ENCODE measurements at regions not wholly inside any gene's neighbourhood (a gene's known extent, or its start where the extent isn't known, plus 50 kb on each side); places are given as distances from the start of the nearest gene placed in this dataset.

DNA sequence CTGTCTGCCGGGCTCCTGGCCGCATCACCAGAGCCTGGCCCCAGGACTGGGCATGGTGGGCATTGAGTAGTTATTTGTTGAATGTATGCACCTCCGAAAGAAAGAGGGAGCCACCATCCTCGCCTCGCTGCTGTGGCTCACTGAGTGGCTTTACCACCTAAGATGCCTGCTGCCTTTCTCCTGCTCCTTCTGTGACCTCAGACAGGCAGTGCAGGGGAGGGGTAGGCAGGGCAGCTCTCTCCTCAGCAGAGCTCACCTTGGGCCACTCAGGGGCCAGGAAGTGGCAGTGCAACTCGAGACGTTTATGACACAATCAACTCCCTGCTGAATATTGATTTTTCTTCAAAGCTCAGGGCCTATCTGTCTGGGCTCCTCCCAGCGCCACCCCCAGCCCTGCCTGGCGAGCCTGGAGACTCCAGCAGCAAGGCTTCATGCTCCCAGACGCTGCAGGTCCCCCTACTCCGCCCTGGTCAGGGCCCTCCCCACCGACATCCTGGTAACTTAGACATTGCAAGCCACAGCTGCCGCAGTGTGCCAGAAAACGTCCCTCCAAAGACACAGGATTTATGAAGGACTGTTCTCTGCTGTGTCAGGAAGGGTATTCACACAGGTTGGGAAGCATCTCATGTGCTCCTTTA is 84.3 kb upstream of the DIO3 start (continued):
- TF ChIP-seq, protein P1, sequence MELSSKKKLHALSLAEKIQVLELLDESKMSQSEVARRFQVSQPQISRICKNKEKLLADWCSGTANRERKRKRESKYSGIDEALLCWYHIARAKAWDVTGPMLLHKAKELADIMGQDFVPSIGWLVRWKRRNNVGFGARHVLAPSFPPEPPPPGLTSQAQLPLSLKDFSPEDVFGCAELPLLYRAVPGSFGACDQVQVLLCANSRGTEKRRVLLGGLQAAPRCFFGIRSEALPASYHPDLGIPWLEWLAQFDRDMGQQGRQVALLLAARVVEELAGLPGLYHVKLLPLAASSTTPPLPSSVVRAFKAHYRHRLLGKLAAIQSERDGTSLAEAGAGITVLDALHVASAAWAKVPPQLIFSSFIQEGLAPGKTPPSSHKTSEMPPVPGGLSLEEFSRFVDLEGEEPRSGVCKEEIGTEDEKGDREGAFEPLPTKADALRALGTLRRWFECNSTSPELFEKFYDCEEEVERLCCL (CRISPR knock-in tag; IDR thresholded peaks at IDR 0.05; ENCODE audit: borderline replicate concordance): no peak
- no peak for TF ChIP-seq ZFX (CRISPR knock-in tag; IDR thresholded peaks at IDR 0.05; ENCODE audit: low read depth)
- TF ChIP-seq, protein P2, sequence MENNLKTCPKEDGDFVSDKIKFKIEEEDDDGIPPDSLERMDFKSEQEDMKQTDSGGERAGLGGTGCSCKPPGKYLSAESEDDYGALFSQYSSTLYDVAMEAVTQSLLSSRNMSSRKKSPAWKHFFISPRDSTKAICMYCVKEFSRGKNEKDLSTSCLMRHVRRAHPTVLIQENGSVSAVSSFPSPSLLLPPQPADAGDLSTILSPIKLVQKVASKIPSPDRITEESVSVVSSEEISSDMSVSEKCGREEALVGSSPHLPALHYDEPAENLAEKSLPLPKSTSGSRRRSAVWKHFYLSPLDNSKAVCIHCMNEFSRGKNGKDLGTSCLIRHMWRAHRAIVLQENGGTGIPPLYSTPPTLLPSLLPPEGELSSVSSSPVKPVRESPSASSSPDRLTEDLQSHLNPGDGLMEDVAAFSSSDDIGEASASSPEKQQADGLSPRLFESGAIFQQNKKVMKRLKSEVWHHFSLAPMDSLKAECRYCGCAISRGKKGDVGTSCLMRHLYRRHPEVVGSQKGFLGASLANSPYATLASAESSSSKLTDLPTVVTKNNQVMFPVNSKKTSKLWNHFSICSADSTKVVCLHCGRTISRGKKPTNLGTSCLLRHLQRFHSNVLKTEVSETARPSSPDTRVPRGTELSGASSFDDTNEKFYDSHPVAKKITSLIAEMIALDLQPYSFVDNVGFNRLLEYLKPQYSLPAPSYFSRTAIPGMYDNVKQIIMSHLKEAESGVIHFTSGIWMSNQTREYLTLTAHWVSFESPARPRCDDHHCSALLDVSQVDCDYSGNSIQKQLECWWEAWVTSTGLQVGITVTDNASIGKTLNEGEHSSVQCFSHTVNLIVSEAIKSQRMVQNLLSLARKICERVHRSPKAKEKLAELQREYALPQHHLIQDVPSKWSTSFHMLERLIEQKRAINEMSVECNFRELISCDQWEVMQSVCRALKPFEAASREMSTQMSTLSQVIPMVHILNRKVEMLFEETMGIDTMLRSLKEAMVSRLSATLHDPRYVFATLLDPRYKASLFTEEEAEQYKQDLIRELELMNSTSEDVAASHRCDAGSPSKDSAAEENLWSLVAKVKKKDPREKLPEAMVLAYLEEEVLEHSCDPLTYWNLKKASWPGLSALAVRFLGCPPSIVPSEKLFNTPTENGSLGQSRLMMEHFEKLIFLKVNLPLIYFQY (CRISPR knock-in tag; IDR thresholded peaks at IDR 0.05; ENCODE audit: borderline replicate concordance): no peak
- TF ChIP-seq, protein P3, sequence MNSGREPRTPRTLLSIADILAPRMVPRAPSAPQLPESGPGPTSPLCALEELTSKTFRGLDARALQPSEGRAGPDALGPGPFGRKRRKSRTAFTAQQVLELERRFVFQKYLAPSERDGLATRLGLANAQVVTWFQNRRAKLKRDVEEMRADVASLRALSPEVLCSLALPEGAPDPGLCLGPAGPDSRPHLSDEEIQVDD (CRISPR knock-in tag; IDR thresholded peaks at IDR 0.05; ENCODE audit: borderline replicate concordance): no peak
- TF ChIP-seq MIXL1 (CRISPR knock-in tag; IDR thresholded peaks at IDR 0.05): no peak
- no peak for TF ChIP-seq ZSCAN30 (CRISPR knock-in tag; IDR thresholded peaks at IDR 0.05)
- no peak for TF ChIP-seq ZNF883 (CRISPR knock-in tag; IDR thresholded peaks at IDR 0.05; ENCODE audit: not compliant biosample characterization)
- no peak for TF ChIP-seq RAD51 (IDR thresholded peaks at IDR 0.05; ENCODE audit: borderline replicate concordance)
- no peak for TF ChIP-seq NFYC (CRISPR knock-in tag; IDR thresholded peaks at IDR 0.05)
- no peak for TF ChIP-seq PTBP1 (IDR thresholded peaks at IDR 0.05; ENCODE audit: low read depth, low read length, poor library complexity, severe bottlenecking)
- TF ChIP-seq, protein P4, sequence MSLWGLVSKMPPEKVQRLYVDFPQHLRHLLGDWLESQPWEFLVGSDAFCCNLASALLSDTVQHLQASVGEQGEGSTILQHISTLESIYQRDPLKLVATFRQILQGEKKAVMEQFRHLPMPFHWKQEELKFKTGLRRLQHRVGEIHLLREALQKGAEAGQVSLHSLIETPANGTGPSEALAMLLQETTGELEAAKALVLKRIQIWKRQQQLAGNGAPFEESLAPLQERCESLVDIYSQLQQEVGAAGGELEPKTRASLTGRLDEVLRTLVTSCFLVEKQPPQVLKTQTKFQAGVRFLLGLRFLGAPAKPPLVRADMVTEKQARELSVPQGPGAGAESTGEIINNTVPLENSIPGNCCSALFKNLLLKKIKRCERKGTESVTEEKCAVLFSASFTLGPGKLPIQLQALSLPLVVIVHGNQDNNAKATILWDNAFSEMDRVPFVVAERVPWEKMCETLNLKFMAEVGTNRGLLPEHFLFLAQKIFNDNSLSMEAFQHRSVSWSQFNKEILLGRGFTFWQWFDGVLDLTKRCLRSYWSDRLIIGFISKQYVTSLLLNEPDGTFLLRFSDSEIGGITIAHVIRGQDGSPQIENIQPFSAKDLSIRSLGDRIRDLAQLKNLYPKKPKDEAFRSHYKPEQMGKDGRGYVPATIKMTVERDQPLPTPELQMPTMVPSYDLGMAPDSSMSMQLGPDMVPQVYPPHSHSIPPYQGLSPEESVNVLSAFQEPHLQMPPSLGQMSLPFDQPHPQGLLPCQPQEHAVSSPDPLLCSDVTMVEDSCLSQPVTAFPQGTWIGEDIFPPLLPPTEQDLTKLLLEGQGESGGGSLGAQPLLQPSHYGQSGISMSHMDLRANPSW (CRISPR knock-in tag; IDR thresholded peaks at IDR 0.05; ENCODE audit: borderline replicate concordance): no peak
- no peak for TF ChIP-seq NR2F2 (IDR thresholded peaks at IDR 0.05; ENCODE audit: borderline replicate concordance, low read depth)
- TF ChIP-seq, protein P5, sequence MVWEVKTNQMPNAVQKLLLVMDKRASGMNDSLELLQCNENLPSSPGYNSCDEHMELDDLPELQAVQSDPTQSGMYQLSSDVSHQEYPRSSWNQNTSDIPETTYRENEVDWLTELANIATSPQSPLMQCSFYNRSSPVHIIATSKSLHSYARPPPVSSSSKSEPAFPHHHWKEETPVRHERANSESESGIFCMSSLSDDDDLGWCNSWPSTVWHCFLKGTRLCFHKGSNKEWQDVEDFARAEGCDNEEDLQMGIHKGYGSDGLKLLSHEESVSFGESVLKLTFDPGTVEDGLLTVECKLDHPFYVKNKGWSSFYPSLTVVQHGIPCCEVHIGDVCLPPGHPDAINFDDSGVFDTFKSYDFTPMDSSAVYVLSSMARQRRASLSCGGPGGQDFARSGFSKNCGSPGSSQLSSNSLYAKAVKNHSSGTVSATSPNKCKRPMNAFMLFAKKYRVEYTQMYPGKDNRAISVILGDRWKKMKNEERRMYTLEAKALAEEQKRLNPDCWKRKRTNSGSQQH (CRISPR knock-in tag; IDR thresholded peaks at IDR 0.05; ENCODE audit: low read depth): no peak
- TF ChIP-seq GATAD2A (CRISPR knock-in tag; IDR thresholded peaks at IDR 0.05): peak; percentile 80
- TF ChIP-seq HMG20A (CRISPR knock-in tag; IDR thresholded peaks at IDR 0.05; ENCODE audit: borderline replicate concordance): peak; percentile 56; the same call in 1 of the 2 replicates
- TF ChIP-seq ZNF550 (CRISPR knock-in tag; IDR thresholded peaks at IDR 0.05; ENCODE audit: borderline replicate concordance): no peak
- TF ChIP-seq SP5 (CRISPR knock-in tag; IDR thresholded peaks at IDR 0.05; ENCODE audit: borderline replicate concordance, low read depth): peak; percentile 76
- no peak for TF ChIP-seq SOX13 (IDR thresholded peaks at IDR 0.05)
- TF ChIP-seq SOX13 (CRISPR knock-in tag; conservative IDR thresholded peaks at IDR 0.05 in 1 of 2, IDR thresholded peaks at IDR 0.05 in 1 of 2): peak in 1 of 2 experiments; percentile 40; a peak in 1 of 4 replicates
- peak; percentile 65 for TF ChIP-seq HDAC2 (CRISPR knock-in tag; IDR thresholded peaks at IDR 0.05)
- no peak for TF ChIP-seq ZNF572 (CRISPR knock-in tag; IDR thresholded peaks at IDR 0.05)
